Nephron progenitor cell (in vitro differentiated cells): ENCODE measurements at regions not wholly inside any gene's neighbourhood (a gene's known extent, or its start where the extent isn't known, plus 50 kb on each side); places are given as distances from the start of the nearest gene placed in this dataset.

Experiments
- DNase-seq: peaks from one replicate; pipeline ENCODE4 v3.0.0; 2021
- H3K27ac Mint-ChIP-seq: 2 replicates; pipeline ENCODE4 v1.8.0; 2021; ENCODE audit warnings: mild to moderate bottlenecking, moderate library complexity, mixed read lengths
- H3K27me3 Mint-ChIP-seq: 2 replicates; pipeline ENCODE4 v1.8.0; 2021; ENCODE audit warnings: mild to moderate bottlenecking, low read depth, mixed read lengths; ENCODE audit not compliant: poor library complexity
- H3K36me3 Mint-ChIP-seq: 2 replicates; pipeline ENCODE4 v1.8.0; 2021; ENCODE audit warnings: low read depth, mixed read lengths
- H3K4me1 Mint-ChIP-seq: 2 replicates; pipeline ENCODE4 v1.8.0; 2021; ENCODE audit warnings: mixed read lengths
- H3K4me3 Mint-ChIP-seq: 2 replicates; pipeline ENCODE4 v1.8.0; 2021; ENCODE audit warnings: mild to moderate bottlenecking, moderate library complexity, mixed read lengths
- H3K9me3 Mint-ChIP-seq: 2 replicates; pipeline ENCODE4 v1.8.0; 2021; ENCODE audit warnings: mild to moderate bottlenecking, moderate library complexity, mixed read lengths
- TF ChIP-seq, protein P1 (sequence below): fragments of 200-600 bp; sonication (generic); IDR thresholded peaks from 2 replicates; pipeline ENCODE4 v1.5.0; 2021; ENCODE audit warnings: antibody characterized with exemption

DNA sequence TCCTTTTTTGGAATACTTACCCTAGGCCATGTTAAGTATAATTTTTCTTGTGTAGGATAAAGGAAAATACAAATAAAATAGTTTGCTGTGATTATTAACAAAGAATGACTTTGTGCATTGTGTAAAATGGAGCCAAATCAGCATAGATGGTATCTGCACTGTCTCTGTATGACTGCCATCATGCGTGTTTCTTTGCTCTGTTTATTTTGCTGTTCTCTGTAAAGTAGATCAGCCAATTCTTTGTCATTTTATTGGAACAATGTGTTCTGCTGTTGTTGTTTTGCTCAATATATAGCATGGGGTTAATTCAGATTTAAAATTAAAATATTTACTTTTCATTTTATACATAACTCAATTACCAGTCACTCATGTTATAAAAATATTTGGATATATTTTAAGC is 181.3 kb upstream of the UBE2E3 start:
- no peak overlapping the region for H3K27ac Mint-ChIP-seq
- no peak for DNase-seq
- no peaks in the 10 kb centered on the region for H3K36me3 Mint-ChIP-seq
- no peaks in the 10 kb centered on the region for H3K27me3 Mint-ChIP-seq
- no peak overlapping the region for H3K4me3 Mint-ChIP-seq
- H3K9me3 Mint-ChIP-seq, result no peaks in the 10 kb centered on the region
- TF ChIP-seq, protein P1, sequence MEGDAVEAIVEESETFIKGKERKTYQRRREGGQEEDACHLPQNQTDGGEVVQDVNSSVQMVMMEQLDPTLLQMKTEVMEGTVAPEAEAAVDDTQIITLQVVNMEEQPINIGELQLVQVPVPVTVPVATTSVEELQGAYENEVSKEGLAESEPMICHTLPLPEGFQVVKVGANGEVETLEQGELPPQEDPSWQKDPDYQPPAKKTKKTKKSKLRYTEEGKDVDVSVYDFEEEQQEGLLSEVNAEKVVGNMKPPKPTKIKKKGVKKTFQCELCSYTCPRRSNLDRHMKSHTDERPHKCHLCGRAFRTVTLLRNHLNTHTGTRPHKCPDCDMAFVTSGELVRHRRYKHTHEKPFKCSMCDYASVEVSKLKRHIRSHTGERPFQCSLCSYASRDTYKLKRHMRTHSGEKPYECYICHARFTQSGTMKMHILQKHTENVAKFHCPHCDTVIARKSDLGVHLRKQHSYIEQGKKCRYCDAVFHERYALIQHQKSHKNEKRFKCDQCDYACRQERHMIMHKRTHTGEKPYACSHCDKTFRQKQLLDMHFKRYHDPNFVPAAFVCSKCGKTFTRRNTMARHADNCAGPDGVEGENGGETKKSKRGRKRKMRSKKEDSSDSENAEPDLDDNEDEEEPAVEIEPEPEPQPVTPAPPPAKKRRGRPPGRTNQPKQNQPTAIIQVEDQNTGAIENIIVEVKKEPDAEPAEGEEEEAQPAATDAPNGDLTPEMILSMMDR, result no peak
- no peaks in the 10 kb centered on the region for H3K4me1 Mint-ChIP-seq

DNA sequence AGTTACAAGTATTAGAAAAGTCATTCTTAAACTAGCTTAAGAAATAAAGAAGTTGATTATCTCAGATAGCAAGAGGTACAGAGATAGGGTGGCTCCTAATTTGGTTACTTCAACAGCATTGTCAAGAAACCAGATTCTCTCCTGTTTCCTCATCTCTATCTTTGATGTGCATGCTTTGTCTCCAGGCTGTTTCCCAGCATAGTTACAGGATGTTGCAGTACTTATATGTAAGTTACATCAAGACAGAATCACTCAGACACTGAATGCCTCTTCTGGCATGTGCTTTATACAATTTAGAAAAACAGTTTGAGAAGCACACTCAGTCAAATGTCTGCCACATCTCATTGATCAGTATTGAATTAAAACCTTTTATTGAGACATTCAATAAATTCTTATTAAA is 189.5 kb upstream of the UBE2E3 start:
- H3K27ac Mint-ChIP-seq, result no peak overlapping the region
- H3K27me3 Mint-ChIP-seq, result no peaks in the 10 kb centered on the region
- no peaks in the 10 kb centered on the region for H3K4me1 Mint-ChIP-seq
- H3K36me3 Mint-ChIP-seq, result no peaks in the 10 kb centered on the region
- H3K4me3 Mint-ChIP-seq, result no peak overlapping the region
- H3K9me3 Mint-ChIP-seq, result no peaks in the 10 kb centered on the region
- no peak for DNase-seq
- TF ChIP-seq, protein P1, result no peak

DNA sequence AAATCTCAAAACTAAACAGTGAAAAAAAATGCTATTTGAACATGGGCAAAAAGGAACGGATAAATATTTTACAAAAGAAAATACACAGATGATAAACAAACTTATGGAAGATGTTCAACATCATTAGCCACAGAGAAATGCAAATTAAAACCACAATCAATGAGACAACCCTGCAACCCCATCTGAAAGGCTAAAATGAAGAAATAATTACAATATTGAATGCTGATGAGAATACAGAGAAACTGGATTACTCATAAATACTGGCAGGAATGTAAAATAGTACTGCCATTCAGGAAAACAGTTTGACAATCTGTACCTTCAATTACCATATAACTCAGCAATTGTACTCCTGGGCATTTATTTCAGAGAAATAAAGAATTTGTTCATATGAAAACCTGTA is 193.1 kb upstream of the UBE2E3 start:
- TF ChIP-seq, protein P1, result no peak
- no peaks in the 10 kb centered on the region for H3K36me3 Mint-ChIP-seq
- H3K27ac Mint-ChIP-seq, result no peak overlapping the region

DNA sequence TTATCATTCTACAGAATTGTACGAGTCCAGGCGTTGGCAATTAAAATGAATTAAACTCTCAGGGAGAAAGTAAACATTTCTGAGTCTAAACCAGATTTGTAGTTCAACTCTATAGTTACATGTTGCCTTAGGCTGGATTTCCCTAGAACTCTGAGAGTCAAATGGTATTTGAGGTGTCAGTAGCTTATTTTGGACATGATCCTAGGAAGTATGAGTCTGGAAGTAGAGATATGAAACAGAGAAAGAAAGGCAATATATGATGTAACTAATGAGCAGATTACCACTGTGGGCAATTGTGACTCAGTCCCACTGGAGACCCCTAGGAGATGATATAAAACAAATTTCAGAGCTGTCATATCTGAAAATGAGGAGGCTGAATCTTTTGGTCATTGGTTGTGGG is 199.1 kb upstream of the UBE2E3 start:
- Mint-ChIP-seq H3K4me3 (no peak overlapping the region), H3K27ac (no peak overlapping the region), H3K9me3 (peaks cover 3% of the 10 kb centered on the region), H3K36me3 (no peaks in the 10 kb centered on the region), H3K27me3 (no peaks in the 10 kb centered on the region), H3K4me1 (no peaks in the 10 kb centered on the region)
- DNase-seq, result no peak
- TF ChIP-seq, protein P1, result no peak

More for the DNA sequence above, 193.1 kb upstream of the UBE2E3 start:
- no peak for DNase-seq
- H3K4me3 Mint-ChIP-seq, result no peak overlapping the region
- H3K4me1 Mint-ChIP-seq, result no peaks in the 10 kb centered on the region
- H3K9me3 Mint-ChIP-seq, result peaks cover 3% of the 10 kb centered on the region
- H3K27me3 Mint-ChIP-seq, result no peaks in the 10 kb centered on the region

DNA sequence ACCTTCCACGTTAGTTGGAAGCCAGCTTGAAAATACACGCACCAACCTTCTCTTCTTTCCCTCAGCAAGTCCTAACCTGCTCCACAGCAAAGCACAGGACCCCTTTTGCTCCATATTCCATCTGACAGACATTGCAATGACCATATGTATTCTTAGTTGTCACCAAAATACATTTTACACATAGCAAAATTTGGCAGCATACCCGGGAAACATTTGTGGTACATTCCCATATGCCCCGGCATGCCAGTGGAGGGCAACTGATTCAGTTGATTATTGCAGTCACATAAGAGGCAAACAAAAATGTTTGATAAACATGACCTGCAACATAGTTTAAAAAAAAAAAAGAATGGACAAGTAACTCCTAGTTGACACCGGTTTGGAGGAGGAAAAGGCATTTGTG is 202.1 kb upstream of the UBE2E3 start:
- no peaks in the 10 kb centered on the region for H3K9me3 Mint-ChIP-seq
- H3K27me3 Mint-ChIP-seq, result peaks cover 4% of the 10 kb centered on the region
- TF ChIP-seq, protein P1, result no peak
- H3K36me3 Mint-ChIP-seq, result no peaks in the 10 kb centered on the region
- no peak overlapping the region for H3K27ac Mint-ChIP-seq
- no peak overlapping the region for H3K4me3 Mint-ChIP-seq
- H3K4me1 Mint-ChIP-seq, result no peaks in the 10 kb centered on the region
- DNase-seq, result no peak

DNA sequence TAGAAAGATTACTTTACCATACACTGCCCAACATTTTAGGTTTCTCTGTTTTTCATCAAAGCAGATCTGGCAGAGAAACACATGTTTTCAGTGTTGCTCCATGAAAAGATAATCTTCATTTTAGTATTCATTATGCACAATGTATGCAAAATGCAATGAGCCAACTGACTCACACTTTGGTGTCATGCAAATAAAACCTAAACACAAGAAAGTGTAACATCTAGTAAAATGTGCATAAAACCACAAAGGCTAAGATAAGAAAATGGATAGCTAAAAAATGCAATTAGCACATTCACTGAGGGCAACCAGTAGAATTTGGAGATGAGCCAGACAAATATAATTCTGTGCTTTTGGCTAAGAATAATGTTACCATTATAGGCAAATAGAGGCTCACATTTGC is 203.5 kb upstream of the UBE2E3 start:
- Mint-ChIP-seq H3K4me3 (no peak overlapping the region), H3K27ac (no peak overlapping the region), H3K27me3 (peaks cover 4% of the 10 kb centered on the region), H3K9me3 (no peaks in the 10 kb centered on the region), H3K36me3 (no peaks in the 10 kb centered on the region), H3K4me1 (no peaks in the 10 kb centered on the region)
- DNase-seq, result no peak
- TF ChIP-seq, protein P1, result no peak
